Motor neuron (in vitro differentiated cells): ENCODE measurements at regions not wholly inside any gene's neighbourhood (a gene's known extent, or its start where the extent isn't known, plus 50 kb on each side); places are given as distances from the start of the nearest gene placed in this dataset.

Experiments
- ATAC-seq, 8 experiments: fragments of 200-7000 bp; cut with Tn5 transposase; replicated peaks in 6 of 8; 2 replicates each; pipeline ENCODE4 v1.8.0; 2021; ENCODE audit warnings: mild to moderate bottlenecking in 8 of 8, moderate library complexity in 8 of 8
- H3K27ac ChIP-seq, 2 donors: fragments of 250-450 bp; sonication (Bioruptor Pico); 2 replicates each; pipeline ENCODE4 v1.9.0; 2021; ENCODE audit warnings: antibody characterized with exemption in 2 of 2, mild to moderate bottlenecking in 2 of 2, moderate library complexity in 1 of 2
- H3K4me1 ChIP-seq, 2 donors: fragments of 250-450 bp; sonication (Bioruptor Pico); replicated peaks in 1 of 2; 2 replicates each; pipeline ENCODE4 v1.6.1; 2021; ENCODE audit warnings: antibody characterized with exemption in 2 of 2, mild to moderate bottlenecking in 2 of 2, moderate library complexity in 1 of 2
- H3K4me3 ChIP-seq, 5 donors: fragments of 250-450 bp; sonication (Bioruptor Pico); 2 replicates each; pipeline ENCODE4 v1.9.0; 2021; ENCODE audit warnings: antibody characterized with exemption in 5 of 5, mild to moderate bottlenecking in 5 of 5, moderate library complexity in 4 of 5
- WGBS, 10 experiments: fragments of 450-650 bp; shearing (Covaris generic); methylation state at CpG; one replicate each; pipeline ENCODE4 v1.0.0; 2022; 5-methylcytosine and 5-hydroxymethylcytosine counted together
- in situ Hi-C, 9 experiments: fragments of 400-800 bp; cut with MboI; loops; one replicate each; pipeline ENCODE4 v1.15.0; 2021; ENCODE audit warnings: low sequenced_read_pairs in 9 of 9, low pct_unique_long_range_greater_than_20kb in 2 of 9; ENCODE audit not compliant: unreplicated experiment in 9 of 9

DNA sequence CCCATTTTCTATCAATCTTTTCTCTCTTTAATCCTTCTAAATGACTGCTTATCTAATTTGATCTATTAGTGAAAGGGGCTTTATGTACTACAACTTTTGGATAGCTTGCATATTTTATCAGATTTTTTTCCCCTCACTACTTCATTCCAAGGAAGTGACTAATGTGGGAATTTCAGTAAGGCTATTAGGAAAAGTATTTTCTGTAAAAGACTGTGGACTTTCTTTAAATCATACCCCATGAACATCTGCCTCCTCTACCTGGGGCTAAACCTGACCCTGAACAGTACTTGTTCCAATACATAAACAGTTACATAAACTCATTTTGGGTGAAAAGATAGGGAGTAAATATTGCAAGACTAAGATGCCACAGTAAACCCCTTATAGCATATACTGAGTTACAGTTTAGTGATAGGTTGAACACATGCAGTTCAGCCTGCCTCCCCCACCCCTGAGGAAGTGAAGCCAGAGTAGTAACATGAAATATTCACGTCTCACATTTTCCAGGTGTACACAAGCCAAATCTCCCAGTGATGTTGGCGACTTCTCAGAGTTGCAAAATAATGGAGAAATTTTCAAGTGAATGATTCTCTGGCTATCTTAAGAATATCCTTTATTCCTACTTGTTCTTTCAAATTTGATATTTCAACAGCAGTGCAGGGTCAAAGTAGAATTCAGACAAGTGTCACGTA, 590.9 kb upstream of the ZEB2 start:
- H3K27ac ChIP-seq: no peak overlapping the region
- H3K4me3 ChIP-seq: no peak overlapping the region
- ATAC-seq: no peak
- WGBS, 10 experiments: 80 to 100% (median 100%) methylated on average over 1 to 3 of the region's 3 CpGs
- in situ Hi-C loops: no loop called here
- H3K4me1 ChIP-seq: no peaks in the 10 kb centered on the region

DNA sequence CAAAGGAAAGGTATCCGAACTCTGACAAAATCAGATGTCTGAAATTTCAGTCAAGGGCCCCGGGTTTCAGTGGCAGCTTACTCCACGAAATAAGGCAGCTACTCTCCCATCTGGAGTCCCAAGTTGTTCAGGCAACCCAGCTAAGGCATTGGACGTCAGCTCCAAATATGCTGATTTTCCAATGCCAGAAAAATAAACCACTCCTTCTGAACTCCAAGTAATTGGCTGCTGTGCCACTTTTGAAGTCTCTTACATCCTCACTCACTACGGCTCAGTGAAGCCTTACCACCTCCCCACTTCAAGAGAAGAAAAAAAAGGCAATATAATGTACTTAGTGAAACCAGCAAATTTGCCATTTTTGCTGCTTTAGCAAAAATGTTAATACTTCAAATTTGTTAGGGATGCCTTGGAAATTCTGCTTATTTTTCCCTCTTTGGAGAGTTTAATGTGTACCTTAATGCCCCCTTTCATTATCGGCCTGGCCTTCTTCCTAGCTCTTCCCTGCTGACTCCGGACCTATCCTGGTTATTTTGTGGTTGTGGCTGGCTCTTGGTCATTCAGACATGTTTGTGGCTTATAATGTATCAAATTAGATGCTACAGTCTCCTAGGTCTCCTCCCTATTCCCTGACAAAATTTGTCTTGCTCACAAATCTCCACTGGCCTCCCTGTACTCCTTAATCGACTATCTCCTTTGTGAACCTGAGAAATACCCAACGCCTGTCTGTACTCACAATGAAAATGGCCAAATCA, 589.2 kb upstream of the ZEB2 start:
- WGBS, 10 experiments: 60 to 100% (median 90%) methylated on average over 2 to 9 of the region's 9 CpGs
- no peaks in the 10 kb centered on the region for H3K4me1 ChIP-seq
- no peak overlapping the region for H3K4me3 ChIP-seq
- H3K27ac ChIP-seq: no peak overlapping the region
- ATAC-seq: no peak
- in situ Hi-C loops: no loop called here

DNA sequence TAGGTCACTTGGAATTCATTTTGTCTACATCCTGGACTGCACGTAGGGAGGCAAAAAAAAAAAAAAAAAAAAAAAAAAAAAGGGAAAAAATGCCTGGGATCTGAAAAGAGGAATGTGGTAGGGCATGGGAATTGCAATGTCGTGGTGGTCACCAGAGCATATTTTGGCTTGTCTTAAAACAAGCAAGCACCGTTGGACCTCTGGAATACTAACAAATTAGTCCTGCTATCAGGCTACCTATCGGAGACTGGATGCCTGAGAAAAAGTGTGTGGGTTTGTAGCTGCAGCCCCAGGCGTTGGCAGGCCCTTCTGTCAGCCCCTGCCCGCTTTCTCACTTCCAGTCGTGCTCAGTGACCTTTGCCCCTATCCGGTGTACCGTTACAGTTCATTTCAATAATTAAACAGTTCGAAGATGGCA, 588.5 kb upstream of the ZEB2 start:
- in situ Hi-C loops: no loop called here
- 48 to 100% (median 88%) methylated on average over 1 to 9 of the region's 10 CpGs for WGBS, 10 experiments
- no peak overlapping the region for H3K27ac ChIP-seq
- H3K4me3 ChIP-seq: no peak overlapping the region
- H3K4me1 ChIP-seq: no peaks in the 10 kb centered on the region
- no peak for ATAC-seq

DNA sequence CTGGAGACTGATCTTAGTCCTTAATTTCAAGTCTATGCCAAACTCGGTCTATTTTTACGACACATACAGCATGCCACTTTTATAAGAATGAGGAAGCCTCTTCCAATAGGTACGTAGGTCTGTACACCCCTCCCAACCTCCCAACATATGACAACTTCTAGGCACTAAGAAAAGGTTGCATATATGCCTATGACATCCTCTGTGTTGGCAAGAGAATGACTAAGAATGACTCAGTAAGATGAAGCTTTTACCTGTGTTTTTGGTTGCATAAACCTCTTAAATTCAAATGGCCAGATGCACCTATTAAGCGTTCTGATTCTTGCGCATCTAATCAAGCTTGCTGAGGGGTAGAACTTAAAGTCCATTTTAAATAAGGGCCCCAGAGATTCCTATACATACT, 586.4 kb upstream of the ZEB2 start:
- WGBS, 10 experiments: 80 to 100% (median 92%) methylated on average over 1 to 5 of the region's 5 CpGs; no CpG with 5 or more reads in 2 of the 10 experiments

GRCh38 chr2:145102706-145103105, 582.8 kb upstream of the ZEB2 start:
- WGBS, 10 experiments: 56 to 100% (median 89%) methylated on average over 1 to 2 of the region's 2 CpGs
- ATAC-seq: no peak
- H3K4me1 ChIP-seq: no peaks in the 10 kb centered on the region
- H3K27ac ChIP-seq: no peak overlapping the region
- in situ Hi-C loops: no loop called here
- H3K4me3 ChIP-seq: no peak overlapping the region

More for the DNA sequence above, 586.4 kb upstream of the ZEB2 start:
- no peak overlapping the region for H3K4me3 ChIP-seq
- in situ Hi-C loops: no loop called here
- no peak for ATAC-seq
- H3K27ac ChIP-seq: no peak overlapping the region
- H3K4me1 ChIP-seq: no peaks in the 10 kb centered on the region

DNA sequence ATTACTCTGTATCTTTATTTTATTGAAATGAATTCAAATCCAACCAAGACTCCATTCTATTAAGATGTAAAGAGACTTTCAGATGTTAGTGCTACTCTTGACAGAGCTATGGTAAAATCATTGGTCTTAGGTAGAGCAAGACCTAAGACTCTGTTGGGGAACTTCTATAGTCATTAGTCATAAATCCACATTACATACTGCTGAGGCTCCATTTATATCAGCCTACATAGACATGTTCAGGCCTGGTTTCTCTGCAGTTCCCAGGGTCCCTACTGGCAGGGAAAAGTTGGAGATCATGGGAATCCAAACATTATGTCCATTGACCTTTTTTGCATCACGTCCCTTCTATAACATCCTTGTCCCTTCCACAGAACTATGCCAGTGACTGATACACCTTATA, 580.4 kb upstream of the ZEB2 start:
- Histone ChIP-seq H3K4me1 (no peaks in the 10 kb centered on the region), H3K27ac (no peak overlapping the region), H3K4me3 (no peak overlapping the region)
- 80 to 100% (median 100%) methylated on average over 1 of the region's 1 CpG; no CpG with 5 or more reads in 3 of the 10 experiments for WGBS, 10 experiments
- no peak for ATAC-seq
- in situ Hi-C loops: no loop called here

GRCh38 chr2:145096582-145096981, 576.7 kb upstream of the ZEB2 start:
- Histone ChIP-seq H3K27ac (no peak overlapping the region), H3K4me1 (no peaks in the 10 kb centered on the region), H3K4me3 (no peak overlapping the region)
- in situ Hi-C loops: no loop called here
- ATAC-seq: peak in 2 of 8 experiments; percentile 97 to 99

- H3K4me1 ChIP-seq: no peaks in the 10 kb centered on the region
- WGBS, 10 experiments: 0 to 90% (median 65%) methylated on average over 1 to 3 of the region's 3 CpGs
- H3K4me3 ChIP-seq: no peak overlapping the region
- in situ Hi-C loops: no loop called here
- ATAC-seq: peak in 2 of 8 experiments; percentile 65 to 74
- H3K27ac ChIP-seq: no peak overlapping the region
Measured at GRCh38 chr2:145095641-145096435, 575.9 kb upstream of the ZEB2 start.

DNA sequence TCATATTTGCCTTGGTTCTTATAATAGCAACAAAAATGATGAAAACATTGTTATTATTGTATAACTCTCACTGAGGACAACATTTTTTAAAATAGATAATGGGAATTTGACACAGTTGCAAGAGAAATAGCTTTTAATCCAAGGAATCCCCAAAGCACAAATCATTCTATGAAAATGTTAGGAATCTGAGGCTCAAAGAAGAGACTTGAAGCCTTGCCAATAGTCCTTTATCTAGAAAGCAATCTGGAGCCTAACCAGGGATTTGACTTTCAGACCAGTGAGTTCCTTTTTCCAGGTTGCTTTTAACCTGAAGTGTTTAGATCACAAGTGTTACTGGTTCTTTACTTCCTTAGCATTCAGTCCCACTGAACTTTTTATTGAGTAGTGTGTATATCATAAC, 574.5 kb upstream of the ZEB2 start:
- Histone ChIP-seq H3K4me3 (no peak overlapping the region), H3K27ac (no peak overlapping the region), H3K4me1 (no peaks in the 10 kb centered on the region)
- in situ Hi-C loops: no loop called here
- ATAC-seq: no peak

- H3K27ac ChIP-seq: no peak overlapping the region
- ATAC-seq: no peak
- H3K4me1 ChIP-seq: no peaks in the 10 kb centered on the region
- in situ Hi-C loops: no loop called here
- H3K4me3 ChIP-seq: no peak overlapping the region
Measured at GRCh38 chr2:145091967-145092366, 572.0 kb upstream of the ZEB2 start.

DNA sequence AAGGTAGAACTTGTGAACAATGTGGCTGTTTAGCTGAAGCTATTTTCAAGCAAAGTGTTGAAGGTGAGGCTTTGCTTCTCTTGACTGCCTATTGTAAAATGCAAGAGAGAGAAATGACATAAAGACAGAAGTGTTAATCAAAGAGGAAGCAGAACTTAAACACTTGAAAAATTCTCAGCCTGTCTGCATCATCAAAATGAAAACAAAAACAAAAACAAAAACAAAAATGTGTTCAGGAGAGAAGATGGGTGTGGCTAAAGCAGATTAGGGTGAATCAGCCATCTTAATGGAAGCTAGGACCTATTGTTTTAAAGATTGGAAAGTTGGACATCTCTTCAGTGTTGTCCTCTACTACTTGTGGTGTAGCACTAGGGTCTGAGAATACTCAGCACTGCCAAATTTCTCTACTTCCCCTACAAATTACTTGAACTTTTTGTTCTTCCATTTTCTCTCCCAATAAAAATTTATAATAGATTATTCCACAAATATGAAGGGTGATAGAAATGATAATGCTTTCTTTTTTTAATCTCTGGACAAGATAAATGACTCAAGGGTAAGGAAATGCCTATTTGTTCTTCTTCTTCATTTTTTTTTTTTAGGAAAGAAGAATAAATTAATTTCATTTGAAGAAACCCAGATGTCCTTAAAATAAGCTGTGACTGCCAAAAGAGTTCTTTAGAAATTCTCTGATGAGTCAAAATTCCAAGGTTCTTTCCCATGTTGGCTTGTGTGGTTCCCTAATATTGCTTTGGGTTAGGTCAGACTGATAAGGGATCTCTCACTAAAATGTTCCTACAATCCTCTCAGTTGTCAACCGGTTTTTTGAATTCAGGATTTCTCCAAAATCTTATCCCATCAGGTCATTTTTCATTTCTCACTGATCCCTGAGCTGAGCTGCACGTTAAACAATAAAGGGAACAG, 571.2 kb upstream of the ZEB2 start:
- no peak overlapping the region for H3K27ac ChIP-seq
- in situ Hi-C loops: no loop called here
- no peak overlapping the region for H3K4me3 ChIP-seq
- no peak for ATAC-seq
- no peaks in the 10 kb centered on the region for H3K4me1 ChIP-seq
- 0 to 96% (median 63%) methylated on average over 1 to 2 of the region's 2 CpGs; no CpG with 5 or more reads in 2 of the 10 experiments for WGBS, 10 experiments

- WGBS, 10 experiments: 0 to 100% (median 100%) methylated on average over 1 to 2 of the region's 2 CpGs
- H3K4me3 ChIP-seq: no peak overlapping the region
- H3K4me1 ChIP-seq: no peaks in the 10 kb centered on the region
- peak in 2 of 8 experiments; percentile 65 to 74 for ATAC-seq
- no peak overlapping the region for H3K27ac ChIP-seq
- in situ Hi-C loops: no loop called here
Measured at GRCh38 chr2:145088756-145089155, 568.8 kb upstream of the ZEB2 start.

GRCh38 chr2:145086910-145087309, 567.0 kb upstream of the ZEB2 start:
- Histone ChIP-seq H3K4me1 (no peaks in the 10 kb centered on the region), H3K27ac (no peak overlapping the region), H3K4me3 (no peak overlapping the region)
- in situ Hi-C loops: no loop called here
- WGBS, 10 experiments: 29 to 100% (median 90%) methylated on average over 1 to 3 of the region's 3 CpGs; no CpG with 5 or more reads in 2 of the 10 experiments
- ATAC-seq: no peak
